WI38 (cell line): ENCODE measurements at regions not wholly inside any gene's neighbourhood (a gene's known extent, or its start where the extent isn't known, plus 50 kb on each side); places are given as distances from the start of the nearest gene placed in this dataset.
"Not testable (repeated sequence)": the region's sequence is repeated elsewhere in the genome, so short reads cannot be mapped to it uniquely, and the experiment has no call there.

Source experiments
- H3K4me3 ChIP-seq: 2 replicates; pipeline ENCODE4 v1.5.1; 2011; ENCODE audit warnings: low read depth, mild to moderate bottlenecking, control low read depth, low read length
- CTCF ChIP-seq: IDR thresholded peaks from 2 replicates; pipeline ENCODE4 v1.5.1; 2012; ENCODE audit warnings: low read depth, mild to moderate bottlenecking, control low read depth, low read length

GRCh38 chr4:169906821-169907220, 119.4 kb downstream of the MFAP3L start:
- no peak overlapping the region for H3K4me3 ChIP-seq
- TF ChIP-seq CTCF, result no peak

GRCh38 chr4:169906104-169906503, 120.1 kb downstream of the MFAP3L start:
- TF ChIP-seq CTCF, result no peak
- no peak overlapping the region for H3K4me3 ChIP-seq

GRCh38 chr4:169902658-169903345, 123.4 kb downstream of the MFAP3L start:
- TF ChIP-seq CTCF, result no peak
- H3K4me3 ChIP-seq, result no peak overlapping the region

GRCh38 chr4:169900241-169900845, 125.9 kb downstream of the MFAP3L start:
- TF ChIP-seq CTCF, result no peak

GRCh38 chr4:169899295-169899694, 126.9 kb downstream of the MFAP3L start:
- no peak overlapping the region for H3K4me3 ChIP-seq
- no peak for TF ChIP-seq CTCF

More at GRCh38 chr4:169900241-169900845, 125.9 kb downstream of the MFAP3L start:
- no peak overlapping the region for H3K4me3 ChIP-seq

GRCh38 chr4:169898095-169898494, 128.1 kb downstream of the MFAP3L start:
- no peak overlapping the region for H3K4me3 ChIP-seq
- TF ChIP-seq CTCF, result no peak

- not testable (repeated sequence) for H3K4me3 ChIP-seq
Measured at GRCh38 chr4:169894767-169895166, 131.4 kb downstream of the MFAP3L start.

GRCh38 chr4:169885893-169886292, 128.1 kb upstream of the HPF1 start:
- TF ChIP-seq CTCF, result no peak
- H3K4me3 ChIP-seq, result no peak overlapping the region
